ENCODE measurements at regions not wholly inside any gene's neighbourhood (a gene's known extent, or its start where the extent isn't known, plus 50 kb on each side); places are given as distances from the start of the nearest gene placed in this dataset.

- no peaks in the 10 kb centered on the region for H3K27me3 ChIP-seq (ENCODE audit: control insufficient read depth in 2 of 2, insufficient read depth in 2 of 2, low read length in 2 of 2)
- no peak overlapping the region for H2AFZ ChIP-seq (ENCODE audit: low read depth, low read length)
- H3K9ac ChIP-seq (ENCODE audit: insufficient read depth in 1 of 2, low read depth in 2 of 2, low read length in 2 of 2), result no peak overlapping the region
- CTCF ChIA-PET (ENCODE audit: low intra/inter-chr PET ratio), result no interaction called here
- POLR2A ChIA-PET, result no interaction called here
- in situ Hi-C loops (cut with MboI) (no loop called here), intact Hi-C loops (cut with micrococcal nuclease) (no loop called here)
- no peaks in the 10 kb centered on the region for H3K9me1 ChIP-seq (ENCODE audit: control insufficient read depth, insufficient read depth, low read length)
- H3K9me3 ChIP-seq (replicated peaks; ENCODE audit: control insufficient read depth, insufficient read depth, low read depth, low read length), result no peaks in the 10 kb centered on the region
- FAIRE-seq (no peak), DNase-seq (ENCODE audit: extremely low read depth in 1 of 4, low spot score in 3 of 4) (no peak), ATAC-seq (no peak)
- no peaks in the 10 kb centered on the region for H4K20me1 ChIP-seq (replicated peaks; ENCODE audit: control insufficient read depth, insufficient read depth, low read length)
- no peak overlapping the region for H3K4me3 ChIP-seq
- TF ChIP-seq, protein P1, sequence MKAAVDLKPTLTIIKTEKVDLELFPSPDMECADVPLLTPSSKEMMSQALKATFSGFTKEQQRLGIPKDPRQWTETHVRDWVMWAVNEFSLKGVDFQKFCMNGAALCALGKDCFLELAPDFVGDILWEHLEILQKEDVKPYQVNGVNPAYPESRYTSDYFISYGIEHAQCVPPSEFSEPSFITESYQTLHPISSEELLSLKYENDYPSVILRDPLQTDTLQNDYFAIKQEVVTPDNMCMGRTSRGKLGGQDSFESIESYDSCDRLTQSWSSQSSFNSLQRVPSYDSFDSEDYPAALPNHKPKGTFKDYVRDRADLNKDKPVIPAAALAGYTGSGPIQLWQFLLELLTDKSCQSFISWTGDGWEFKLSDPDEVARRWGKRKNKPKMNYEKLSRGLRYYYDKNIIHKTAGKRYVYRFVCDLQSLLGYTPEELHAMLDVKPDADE (conservative IDR thresholded peaks at IDR 0.05; ENCODE audit: control insufficient read depth, low read depth, low read length), result no peak
- TF ChIP-seq XRCC4 (IDR thresholded peaks at IDR 0.05; ENCODE audit: extremely low read depth, insufficient read depth, insufficient read length) (no peak), MED1 (CRISPR knock-in tag; IDR thresholded peaks at IDR 0.05; ENCODE audit: borderline replicate concordance) (no peak), RFX5 (IDR thresholded peaks at IDR 0.05; ENCODE audit: low read depth, low read length) (no peak), TEAD1 (CRISPR knock-in tag; IDR thresholded peaks at IDR 0.05) (no peak), ELF1 (tag; IDR thresholded peaks at IDR 0.05) (no peak)
- H3K36me3 ChIP-seq (ENCODE audit: control insufficient read depth, insufficient read depth, low read length), result no peaks in the 10 kb centered on the region
- H3K27ac ChIP-seq (ENCODE audit: extremely low read depth, low read depth, low read length), result no peak overlapping the region
- 0% methylated on average over 3 of the region's 3 CpGs for WGBS (ENCODE audit: insufficient coverage, low coverage, missing lambda C conversion rate)
- no peaks in the 10 kb centered on the region for H3K79me2 ChIP-seq (ENCODE audit: control insufficient read depth, insufficient read depth, low read length)
- H3K4me2 ChIP-seq (ENCODE audit: insufficient read depth, low read length), result no peak overlapping the region
- no peaks in the 10 kb centered on the region for H3K4me1 ChIP-seq (replicated peaks in 1 of 2; ENCODE audit: control insufficient read depth in 2 of 2, insufficient read depth in 2 of 2, low read length in 2 of 2)
- no TSS peak for BruUV-seq (replicated peaks)
Measured at GRCh38 chr3:82080792-82081191, 319.3 kb upstream of the GBE1 start.
